DOHH2 (cell line): ENCODE measurements at regions not wholly inside any gene's neighbourhood (a gene's known extent, or its start where the extent isn't known, plus 50 kb on each side); places are given as distances from the start of the nearest gene placed in this dataset.

Experiments used
- EZH2phosphoT487 ChIP-seq: fragments of 200-600 bp; sonication (generic); IDR thresholded peaks from 2 replicates; pipeline ENCODE4 v1.6.1; 2017; ENCODE audit warnings: borderline replicate concordance, mild to moderate bottlenecking, antibody characterized with exemption, low read length, moderate library complexity, mixed read lengths
- TF ChIP-seq, protein P1 (sequence below): fragments of 200-600 bp; sonication (generic); IDR thresholded peaks from one replicate; pipeline ENCODE4 v1.5.1; 2014; ENCODE audit warnings: antibody characterized with exemption, mild to moderate bottlenecking, low read depth, low read length; ENCODE audit not compliant: poor library complexity, severe bottlenecking

DNA sequence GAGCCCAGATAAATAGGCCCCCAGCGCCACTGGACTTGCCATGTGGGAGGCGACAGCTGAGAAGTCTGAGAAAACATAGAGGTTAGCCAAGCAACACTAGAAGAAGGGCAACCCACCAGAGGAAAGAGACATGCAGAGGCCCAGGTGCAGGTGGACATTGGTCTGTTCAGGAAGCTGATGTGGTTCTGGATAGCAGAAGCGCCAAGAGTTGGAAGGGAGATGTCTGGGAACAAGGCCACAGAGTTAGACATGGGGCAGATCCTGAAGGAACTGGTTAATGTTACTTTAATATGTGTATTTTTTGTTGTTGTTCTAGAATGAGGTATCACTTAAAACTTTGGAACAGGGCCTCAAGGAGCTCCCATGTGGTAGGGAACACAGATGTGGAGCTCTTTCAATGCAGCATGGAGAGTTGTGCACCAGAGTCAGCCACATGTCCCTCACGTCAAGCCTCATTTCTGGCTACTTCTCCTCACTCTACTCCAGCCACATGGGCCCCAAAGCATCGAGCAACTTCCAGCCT lies 62.2 kb upstream of the PKDCC start:
- TF ChIP-seq, protein P1, sequence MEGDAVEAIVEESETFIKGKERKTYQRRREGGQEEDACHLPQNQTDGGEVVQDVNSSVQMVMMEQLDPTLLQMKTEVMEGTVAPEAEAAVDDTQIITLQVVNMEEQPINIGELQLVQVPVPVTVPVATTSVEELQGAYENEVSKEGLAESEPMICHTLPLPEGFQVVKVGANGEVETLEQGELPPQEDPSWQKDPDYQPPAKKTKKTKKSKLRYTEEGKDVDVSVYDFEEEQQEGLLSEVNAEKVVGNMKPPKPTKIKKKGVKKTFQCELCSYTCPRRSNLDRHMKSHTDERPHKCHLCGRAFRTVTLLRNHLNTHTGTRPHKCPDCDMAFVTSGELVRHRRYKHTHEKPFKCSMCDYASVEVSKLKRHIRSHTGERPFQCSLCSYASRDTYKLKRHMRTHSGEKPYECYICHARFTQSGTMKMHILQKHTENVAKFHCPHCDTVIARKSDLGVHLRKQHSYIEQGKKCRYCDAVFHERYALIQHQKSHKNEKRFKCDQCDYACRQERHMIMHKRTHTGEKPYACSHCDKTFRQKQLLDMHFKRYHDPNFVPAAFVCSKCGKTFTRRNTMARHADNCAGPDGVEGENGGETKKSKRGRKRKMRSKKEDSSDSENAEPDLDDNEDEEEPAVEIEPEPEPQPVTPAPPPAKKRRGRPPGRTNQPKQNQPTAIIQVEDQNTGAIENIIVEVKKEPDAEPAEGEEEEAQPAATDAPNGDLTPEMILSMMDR = no peak
- no peak for TF ChIP-seq EZH2phosphoT487
